OCI-LY1 (cell line): ENCODE measurements at regions not wholly inside any gene's neighbourhood (a gene's known extent, or its start where the extent isn't known, plus 50 kb on each side); places are given as distances from the start of the nearest gene placed in this dataset.

Source experiments
- H2AFZ ChIP-seq: fragments of 200-600 bp; sonication (generic), shearing (Covaris generic); 2 replicates; pipeline ENCODE4 v1.6.0; 2014; ENCODE audit warnings: antibody characterized with exemption, mild to moderate bottlenecking, low read length
- H3F3A ChIP-seq: fragments of 200-600 bp; sonication (generic), shearing (Covaris generic); 2 replicates; pipeline ENCODE4 v1.6.0; 2014; ENCODE audit warnings: mild to moderate bottlenecking, antibody characterized with exemption, low read length, moderate library complexity; ENCODE audit not compliant: insufficient read depth
- H3K27ac ChIP-seq: fragments of 200-600 bp; sonication (generic); 2 replicates; pipeline ENCODE4 v1.5.1; 2014; ENCODE audit warnings: low read length, mixed run types, mild to moderate bottlenecking, low read depth; ENCODE audit not compliant: poor library complexity, severe bottlenecking
- H3K27me3 ChIP-seq: fragments of 200-600 bp; sonication (generic); 2 replicates; pipeline ENCODE4 v1.6.0; 2014; ENCODE audit warnings: antibody characterized with exemption, mild to moderate bottlenecking, low read length, moderate library complexity; ENCODE audit not compliant: insufficient read depth
- H3K36me3 ChIP-seq: fragments of 200-600 bp; sonication (generic); 2 replicates; pipeline ENCODE4 v1.6.1; 2014; ENCODE audit warnings: mild to moderate bottlenecking, antibody characterized with exemption, low read length, moderate library complexity, mixed read lengths; ENCODE audit not compliant: insufficient read depth
- H3K4me1 ChIP-seq: fragments of 200-600 bp; sonication (generic); 2 replicates; pipeline ENCODE4 v1.5.1; 2014; ENCODE audit warnings: mild to moderate bottlenecking, low read length, moderate library complexity; ENCODE audit not compliant: insufficient read depth, severe bottlenecking
- H3K4me2 ChIP-seq: fragments of 200-600 bp; sonication (generic), shearing (Covaris generic); 2 replicates; pipeline ENCODE4 v1.6.1; 2014; ENCODE audit warnings: low read length
- H3K4me3 ChIP-seq: fragments of 200-600 bp; sonication (generic); 2 replicates; pipeline ENCODE4 v1.5.1; 2014; ENCODE audit warnings: low read length, low read depth, mild to moderate bottlenecking, mixed read lengths; ENCODE audit not compliant: poor library complexity, severe bottlenecking
- H3K79me2 ChIP-seq: fragments of 200-600 bp; shearing (Covaris generic); 2 replicates; pipeline ENCODE4 v1.6.1; 2016; ENCODE audit warnings: mixed run types, low read length, mixed read lengths; ENCODE audit not compliant: insufficient read depth
- H3K9ac ChIP-seq: fragments of 200-600 bp; sonication (generic), shearing (Covaris generic); 2 replicates; pipeline ENCODE4 v1.6.1; 2014; ENCODE audit warnings: mild to moderate bottlenecking, low read length, mixed read lengths
- H3K9me2 ChIP-seq: fragments of 200-600 bp; sonication (generic), shearing (Covaris generic); 2 replicates; pipeline ENCODE4 v1.6.1; 2014; ENCODE audit warnings: low read depth, mild to moderate bottlenecking, low read length, mixed read lengths
- H3K9me3 ChIP-seq: fragments of 200-600 bp; shearing (Covaris generic); 2 replicates; pipeline ENCODE4 v1.6.1; 2014; ENCODE audit warnings: low read length, mixed read lengths
- H4K20me1 ChIP-seq: fragments of 200-600 bp; sonication (generic), shearing (Covaris generic); 2 replicates; pipeline ENCODE4 v1.6.0; 2016; ENCODE audit warnings: mild to moderate bottlenecking, low read length; ENCODE audit not compliant: insufficient read depth
- CTCF ChIP-seq: fragments of 200-600 bp; sonication (generic), shearing (Covaris generic); IDR thresholded peaks from 2 replicates; pipeline ENCODE4 v1.5.1; 2017; ENCODE audit warnings: mild to moderate bottlenecking, antibody characterized with exemption, low read length, moderate library complexity, mixed read lengths
- EZH2 ChIP-seq: fragments of 200-600 bp; sonication (generic), shearing (Covaris generic); IDR thresholded peaks from 2 replicates; pipeline ENCODE4 v1.8.0; 2017; ENCODE audit warnings: borderline replicate concordance, mixed run types, mild to moderate bottlenecking, antibody characterized with exemption, low read length, moderate library complexity, mixed read lengths

- H3K4me1 ChIP-seq, result no peaks in the 10 kb centered on the region
- H3K9ac ChIP-seq, result no peak overlapping the region
- H3K27me3 ChIP-seq, result no peaks in the 10 kb centered on the region
- no peak overlapping the region for H3K27ac ChIP-seq
- TF ChIP-seq EZH2 (no peak), CTCF (no peak)
- no peaks in the 10 kb centered on the region for H3K79me2 ChIP-seq
- H3K36me3 ChIP-seq, result no peaks in the 10 kb centered on the region
- H4K20me1 ChIP-seq, result no peaks in the 10 kb centered on the region
- no peak overlapping the region for H3K4me2 ChIP-seq
- no peaks in the 10 kb centered on the region for H3K9me3 ChIP-seq
- H3F3A ChIP-seq, result no peaks in the 10 kb centered on the region
- H3K9me2 ChIP-seq, result no peaks in the 10 kb centered on the region
- no peak overlapping the region for H3K4me3 ChIP-seq
- H2AFZ ChIP-seq, result no peak overlapping the region
Measured at GRCh38 chr19:30622276-30622675, 250.1 kb downstream of the ZNF536 start.

- no peaks in the 10 kb centered on the region for H3K79me2 ChIP-seq
- H3K9ac ChIP-seq, result no peak overlapping the region
- H3K4me3 ChIP-seq, result no peak overlapping the region
- H3K27me3 ChIP-seq, result no peaks in the 10 kb centered on the region
- H3K4me1 ChIP-seq, result no peaks in the 10 kb centered on the region
- H3K36me3 ChIP-seq, result no peaks in the 10 kb centered on the region
- no peak overlapping the region for H3K4me2 ChIP-seq
- H3K9me2 ChIP-seq, result no peaks in the 10 kb centered on the region
- no peaks in the 10 kb centered on the region for H3K9me3 ChIP-seq
- H3K27ac ChIP-seq, result no peak overlapping the region
- no peaks in the 10 kb centered on the region for H3F3A ChIP-seq
- H4K20me1 ChIP-seq, result no peaks in the 10 kb centered on the region
- no peak overlapping the region for H2AFZ ChIP-seq
- TF ChIP-seq EZH2 (no peak), CTCF (no peak)
Measured at GRCh38 chr19:30621326-30621920, 249.2 kb downstream of the ZNF536 start.

GRCh38 chr19:30620354-30620753, 248.2 kb downstream of the ZNF536 start:
- TF ChIP-seq CTCF (no peak), EZH2 (no peak)
- no peak overlapping the region for H3K4me3 ChIP-seq
- H3K4me2 ChIP-seq, result no peak overlapping the region
- H3K36me3 ChIP-seq, result no peaks in the 10 kb centered on the region
- no peaks in the 10 kb centered on the region for H3K27me3 ChIP-seq
- no peaks in the 10 kb centered on the region for H3K9me3 ChIP-seq
- H3F3A ChIP-seq, result no peaks in the 10 kb centered on the region
- no peaks in the 10 kb centered on the region for H3K79me2 ChIP-seq
- no peak overlapping the region for H3K9ac ChIP-seq
- no peaks in the 10 kb centered on the region for H3K4me1 ChIP-seq
- no peak overlapping the region for H3K27ac ChIP-seq
- no peaks in the 10 kb centered on the region for H3K9me2 ChIP-seq
- H2AFZ ChIP-seq, result no peak overlapping the region
- no peaks in the 10 kb centered on the region for H4K20me1 ChIP-seq
